CD14-positive monocyte (primary cell): ENCODE measurements at regions not wholly inside any gene's neighbourhood (a gene's known extent, or its start where the extent isn't known, plus 50 kb on each side); places are given as distances from the start of the nearest gene placed in this dataset.

Experiments used
- DNase-seq, 3 donors: peaks; one replicate each; pipeline ENCODE4 v3.0.0-alpha.2; 2011 to 2022
- H2AFZ ChIP-seq: 2 replicates; pipeline ENCODE4 v1.6.0; 2012; ENCODE audit warnings: mild to moderate bottlenecking, low read depth, low read length, inconsistent platforms; ENCODE audit not compliant: insufficient read depth, poor library complexity, severe bottlenecking
- H3K27ac ChIP-seq, 2 donors: 1 replicate in 1 of 2; 2 replicates in 1 of 2; pipeline ENCODE4 v1.5.1; 2012 to 2013; ENCODE audit warnings: low read length in 2 of 2, control low read depth in 1 of 2, inconsistent platforms in 1 of 2, low read depth in 1 of 2, mild to moderate bottlenecking in 1 of 2
- H3K27me3 ChIP-seq, 2 donors: one replicate each; pipeline versions ENCODE4 v1.6.0 to v1.6.1; 2011 to 2013; ENCODE audit warnings: low read length in 2 of 2; ENCODE audit not compliant: control insufficient read depth in 2 of 2, insufficient read depth in 2 of 2
- H3K36me3 ChIP-seq, 2 donors: replicated peaks in 1 of 2; 1 replicate in 1 of 2; 2 replicates in 1 of 2; pipeline versions ENCODE4 v1.5.1 to v1.6.1; 2012 to 2013; ENCODE audit warnings: low read length in 2 of 2, control low read depth in 1 of 2, inconsistent platforms in 1 of 2, mild to moderate bottlenecking in 1 of 2; ENCODE audit not compliant: insufficient read depth in 2 of 2, control insufficient read depth in 1 of 2
- H3K4me1 ChIP-seq, 2 donors: 1 replicate in 1 of 2; 2 replicates in 1 of 2; pipeline versions ENCODE4 v1.5.1 to v1.6.1; 2012 to 2013; ENCODE audit warnings: low read length in 2 of 2, control low read depth in 1 of 2, inconsistent platforms in 1 of 2, mild to moderate bottlenecking in 1 of 2, moderate library complexity in 1 of 2; ENCODE audit not compliant: insufficient read depth in 2 of 2, control insufficient read depth in 1 of 2
- H3K4me2 ChIP-seq: replicated peaks from 2 replicates; pipeline ENCODE3; 2012; ENCODE audit warnings: low read length, moderate library complexity, mild to moderate bottlenecking; ENCODE audit not compliant: poor library complexity, severe bottlenecking; ENCODE audit errors: extremely low read depth
- H3K4me3 ChIP-seq, 3 experiments: fragments of 200-600 bp in 1 of 3; sonication (generic) in 1 of 3; replicated peaks in 1 of 3; 1 replicate in 2 of 3; 2 replicates in 1 of 3; pipeline ENCODE4 v1.5.1; 2011 to 2013; ENCODE audit warnings: low read length in 3 of 3, mild to moderate bottlenecking in 3 of 3, control low read depth in 2 of 3, low read depth in 2 of 3, inconsistent platforms in 1 of 3, moderate library complexity in 1 of 3
- H3K79me2 ChIP-seq: 2 replicates; pipeline ENCODE4 v1.6.0; 2012; ENCODE audit warnings: mild to moderate bottlenecking, control low read depth, inconsistent platforms, low read length, moderate library complexity; ENCODE audit not compliant: insufficient read depth
- H3K9ac ChIP-seq: 2 replicates; pipeline ENCODE4 v1.6.0; 2017; ENCODE audit warnings: low read length, mild to moderate bottlenecking; ENCODE audit not compliant: insufficient read depth, poor library complexity, severe bottlenecking
- H3K9me3 ChIP-seq, 2 donors: replicated peaks in 1 of 2; 1 replicate in 1 of 2; 2 replicates in 1 of 2; pipeline versions ENCODE4 v1.5.1 to v1.6.1; 2012 to 2013; ENCODE audit warnings: low read length in 2 of 2, control low read depth in 1 of 2; ENCODE audit not compliant: control insufficient read depth in 1 of 2, insufficient read depth in 1 of 2
- H4K20me1 ChIP-seq: 2 replicates; pipeline ENCODE4 v1.6.0; 2012; ENCODE audit warnings: mild to moderate bottlenecking, low read length, control low read depth, moderate library complexity; ENCODE audit not compliant: insufficient read depth
- H3K27ac Mint-ChIP-seq, 7 donors: one replicate each; pipeline ENCODE4 v1.8.0; 2020; ENCODE audit warnings: mild to moderate bottlenecking in 7 of 7, mixed read lengths in 7 of 7, moderate library complexity in 6 of 7, inconsistent platforms in 2 of 7
- H3K27me3 Mint-ChIP-seq, 3 donors: one replicate each; pipeline ENCODE4 v1.8.0; 2021 to 2022; ENCODE audit warnings: low read depth in 3 of 3, mild to moderate bottlenecking in 3 of 3, mixed read lengths in 3 of 3, moderate library complexity in 3 of 3, inconsistent platforms in 1 of 3
- H3K36me3 Mint-ChIP-seq, 2 donors: one replicate each; pipeline ENCODE4 v1.8.0; 2020; ENCODE audit warnings: mixed read lengths in 2 of 2, inconsistent platforms in 1 of 2, mild to moderate bottlenecking in 1 of 2
- H3K4me1 Mint-ChIP-seq: one replicate; pipeline ENCODE4 v1.8.0; 2020; ENCODE audit warnings: mild to moderate bottlenecking, mixed read lengths
- H3K4me3 Mint-ChIP-seq, 2 donors: one replicate each; pipeline ENCODE4 v1.8.0; 2020; ENCODE audit warnings: mild to moderate bottlenecking in 2 of 2, mixed read lengths in 2 of 2, moderate library complexity in 1 of 2
- H3K9me3 Mint-ChIP-seq, 7 donors: one replicate each; pipeline ENCODE4 v1.8.0; 2020 to 2022; ENCODE audit warnings: mixed read lengths in 7 of 7, mild to moderate bottlenecking in 6 of 7, moderate library complexity in 6 of 7, inconsistent platforms in 2 of 7
- CTCF ChIP-seq: fragments of 200-600 bp; IDR thresholded peaks from one replicate; pipeline ENCODE4 v1.8.0; 2022; ENCODE audit warnings: antibody characterized with exemption, mild to moderate bottlenecking
- WGBS: methylation state at CpG from one replicate; pipeline ENCODE4 v1.1.5; 2013; ENCODE audit warnings: missing lambda C conversion rate; ENCODE audit not compliant: insufficient coverage; 5-methylcytosine and 5-hydroxymethylcytosine counted together
- intact Hi-C, 2 donors: fragments of 100-400 bp; cut with micrococcal nuclease; formaldehyde crosslinking; loops; one replicate each; pipeline versions ENCODE4 v1.15.0 to v1.15.1; 2023

DNA sequence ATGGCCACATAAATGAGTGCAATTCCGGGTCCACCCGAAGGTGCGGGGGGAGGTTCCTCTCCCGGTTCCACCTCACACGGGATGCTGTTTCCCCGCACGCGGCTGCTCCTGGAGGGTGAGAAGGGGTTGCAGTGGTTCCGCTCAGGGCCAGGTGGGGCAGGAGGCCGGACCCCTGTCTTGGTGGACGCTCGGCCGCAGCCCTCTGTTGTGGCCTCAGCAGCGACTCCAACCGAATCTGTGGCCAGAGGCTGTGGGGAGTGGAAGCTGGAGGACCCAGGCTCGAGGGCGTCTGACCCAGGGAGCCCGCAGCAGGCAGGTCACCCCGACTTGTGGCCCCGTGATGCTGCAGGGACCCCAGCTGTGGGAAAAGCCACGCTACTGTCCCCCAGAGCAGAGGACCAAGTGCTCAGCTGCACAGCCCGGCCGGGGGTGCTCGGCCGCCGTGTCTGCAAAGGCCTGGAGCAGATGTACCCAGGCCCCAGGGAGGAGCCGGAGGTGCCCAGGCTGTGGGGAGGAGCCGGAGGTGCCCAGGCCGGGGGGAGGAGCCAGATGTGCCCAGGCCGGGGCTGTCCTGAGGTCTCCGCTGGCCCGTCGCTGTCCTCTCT is 83.9 kb downstream of the RTP5 start:
- H3K9me3 Mint-ChIP-seq: peaks cover 17 to 20% (median 19%) of the 10 kb centered on the region in 7 donors
- H3K27ac ChIP-seq: no peak overlapping the region
- peaks cover 13 to 21% of the 10 kb centered on the region in 2 donors for H3K9me3 ChIP-seq
- DNase-seq: no peak
- H4K20me1 ChIP-seq: no peaks in the 10 kb centered on the region
- WGBS: 95% methylated on average over 28 of the region's 33 CpGs
- no peak for TF ChIP-seq CTCF
- H3K9ac ChIP-seq: no peak overlapping the region
- no peak overlapping the region for H3K4me2 ChIP-seq
- no peaks in the 10 kb centered on the region for H3K36me3 ChIP-seq
- H3K4me1 Mint-ChIP-seq: peaks cover 10% of the 10 kb centered on the region
- H3K4me3 Mint-ChIP-seq: no peak overlapping the region
- no peak overlapping the region for H3K4me3 ChIP-seq
- H3K27me3 ChIP-seq: no peaks in the 10 kb centered on the region
- H3K27ac Mint-ChIP-seq: no peak overlapping the region
- peaks cover under 1 to 2% of the 10 kb centered on the region in 2 donors for H3K4me1 ChIP-seq
- H3K27me3 Mint-ChIP-seq: peaks cover 0 to 6% (median 2%) of the 10 kb centered on the region in 3 donors
- peaks cover 6 to 14% of the 10 kb centered on the region in 2 donors for H3K36me3 Mint-ChIP-seq
- intact Hi-C loops: loop anchor here (5.0 kb wide), 2 partner anchors 34 to 139 kb away; no protein-coding TSS in a partner anchor
- no peaks in the 10 kb centered on the region for H3K79me2 ChIP-seq
- no peak overlapping the region for H2AFZ ChIP-seq

DNA sequence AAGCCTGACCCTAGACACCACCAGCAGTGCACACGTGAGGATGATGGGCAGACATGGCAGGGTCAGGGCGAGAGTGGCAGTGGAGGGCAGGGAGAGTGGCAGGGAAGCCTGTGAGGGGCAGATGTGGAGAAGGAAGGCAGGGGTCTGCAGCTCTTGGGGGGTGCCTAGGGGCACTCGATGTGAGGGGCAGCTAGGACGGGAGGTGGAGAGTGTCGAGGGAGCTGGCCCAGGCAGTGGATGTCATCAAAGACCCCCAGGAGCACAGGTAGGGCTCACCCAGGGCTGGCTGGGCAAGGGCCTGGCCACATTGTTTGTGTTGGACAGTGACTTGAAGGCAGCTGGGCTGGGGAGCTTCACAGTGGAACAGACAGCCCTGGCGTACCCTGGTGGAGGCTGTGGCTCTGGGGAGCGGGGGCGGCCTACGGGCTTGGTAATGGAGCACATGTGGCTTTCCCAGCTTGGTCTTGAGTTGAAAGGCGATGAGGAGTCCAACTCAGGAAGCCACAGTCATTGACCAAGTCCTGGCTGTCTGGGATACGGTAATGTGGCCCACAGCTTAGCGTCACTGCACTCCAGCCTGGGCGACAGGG is 87.1 kb downstream of the RTP5 start:
- H3K4me2 ChIP-seq: no peak overlapping the region
- no peak overlapping the region for H2AFZ ChIP-seq
- Mint-ChIP-seq H3K4me1 (peaks cover 30% of the 10 kb centered on the region), H3K27ac (peak overlapping the region in 3 of 7 donors; percentile 28 to 55 (median 47)), H3K9me3 (peaks cover 17 to 25% (median 20%) of the 10 kb centered on the region in 7 donors), H3K27me3 (peaks cover 0 to 2% (median 0%) of the 10 kb centered on the region in 3 donors), H3K36me3 (peaks cover 6 to 14% of the 10 kb centered on the region in 2 donors), H3K4me3 (no peak overlapping the region)
- no peaks in the 10 kb centered on the region for H4K20me1 ChIP-seq
- H3K4me1 ChIP-seq: peaks cover 21 to 22% of the 10 kb centered on the region in 2 donors
- no peak overlapping the region for H3K9ac ChIP-seq
- intact Hi-C loops: no loop called here
- no peak overlapping the region for H3K27ac ChIP-seq
- 95% methylated on average over 13 of the region's 13 CpGs for WGBS
- H3K79me2 ChIP-seq: no peaks in the 10 kb centered on the region
- no peak for DNase-seq
- no peaks in the 10 kb centered on the region for H3K36me3 ChIP-seq
- no peaks in the 10 kb centered on the region for H3K27me3 ChIP-seq
- H3K4me3 ChIP-seq: no peak overlapping the region
- H3K9me3 ChIP-seq: peaks cover 13 to 21% of the 10 kb centered on the region in 2 donors
- no peak for TF ChIP-seq CTCF
